PC-3 (cell line): ENCODE measurements at regions not wholly inside any gene's neighbourhood (a gene's known extent, or its start where the extent isn't known, plus 50 kb on each side); places are given as distances from the start of the nearest gene placed in this dataset.

Source experiments
- CTCF ChIP-seq: fragments of 300-600 bp; sonication (generic); conservative IDR thresholded peaks from 2 replicates; pipeline ENCODE4 v1.5.1; 2017; ENCODE audit warnings: antibody characterized with exemption, low read depth, mild to moderate bottlenecking, low read length
- EZH2 ChIP-seq: fragments of 300-600 bp; sonication (generic); IDR thresholded peaks from one replicate; pipeline ENCODE4 v1.6.1; 2017; ENCODE audit warnings: antibody characterized with exemption, mild to moderate bottlenecking, low read length; ENCODE audit not compliant: unreplicated experiment

- TF ChIP-seq CTCF = no peak
- TF ChIP-seq EZH2 = no peak
Measured at GRCh38 chr1:118589238-118589846, 398.8 kb downstream of the TBX15 start.
